ENCODE measurements at regions not wholly inside any gene's neighbourhood (a gene's known extent, or its start where the extent isn't known, plus 50 kb on each side); places are given as distances from the start of the nearest gene placed in this dataset.

GRCh38 chr1:4089421-4090175 lies 189.5 kb upstream of the C1orf174 start:
- TF ChIP-seq ZNF274 (IDR thresholded peaks at IDR 0.05; ENCODE audit: low read depth, low read length) = no peak
- no peak for TF ChIP-seq YY1 (IDR thresholded peaks at IDR 0.05; ENCODE audit: insufficient read depth, insufficient read length)
- TF ChIP-seq SUZ12 (IDR thresholded peaks at IDR 0.05; ENCODE audit: extremely low read depth, insufficient read depth, insufficient read length) = no peak

All from NT2/D1 (cell line).